SK-N-SH (cell line): ENCODE measurements at regions not wholly inside any gene's neighbourhood (a gene's known extent, or its start where the extent isn't known, plus 50 kb on each side); places are given as distances from the start of the nearest gene placed in this dataset.

Experiments
- CTCF ChIA-PET: fragments of 300-600, 350-600 bp; formaldehyde crosslinking; extraction: SDS; loops from one replicate; lab custom pipeline; 2021; lab: Yijun Ruan, JAX
- POLR2A ChIA-PET: fragments of 350-600 bp; sonication (Branson Sonifier 250); formaldehyde crosslinking; extraction: SDS; loops from one replicate; lab custom pipeline; 2020; ENCODE audit warnings: antibody characterized with exemption, inconsistent platforms; lab: Yijun Ruan, JAX
- DNase-seq: peaks from one replicate; pipeline ENCODE4 v3.0.0; 2012
- H2AFZ ChIP-seq: fragments of 200-600 bp; sonication (generic); 2 replicates; pipeline ENCODE4 v1.8.1; 2016; ENCODE audit warnings: antibody characterized with exemption, mild to moderate bottlenecking, low read depth
- H3F3A ChIP-seq: fragments of 200-600 bp; sonication (generic); replicated peaks from 2 replicates; pipeline ENCODE3; 2016; ENCODE audit warnings: antibody characterized with exemption, mild to moderate bottlenecking; ENCODE audit not compliant: insufficient read depth
- H3K27ac ChIP-seq, 2 experiments: fragments of 200-500 bp in 1 of 2; fragments of 200-600 bp in 1 of 2; sonication (Bioruptor generic) in 1 of 2; sonication (generic), shearing (Covaris generic) in 1 of 2; 2 replicates each; pipeline versions ENCODE4 v1.5.1 to v1.6.1; 2014 to 2016; ENCODE audit warnings: low read depth in 2 of 2, inconsistent platforms in 1 of 2, low read length in 1 of 2, mild to moderate bottlenecking in 1 of 2, mixed read lengths in 1 of 2
- H3K27me3 ChIP-seq: fragments of 200-600 bp; sonication (generic), shearing (Covaris generic); 2 replicates; pipeline ENCODE4 v1.6.1; 2016; ENCODE audit warnings: mixed run types; ENCODE audit not compliant: insufficient read depth
- H3K36me3 ChIP-seq, 2 experiments: fragments of 200-500 bp in 1 of 2; fragments of 200-600 bp in 1 of 2; sonication (Bioruptor generic) in 1 of 2; sonication (generic) in 1 of 2; replicated peaks in 1 of 2; 2 replicates each; pipeline versions ENCODE3 to v1.5.1; 2014 to 2016; ENCODE audit warnings: low read length in 1 of 2, mild to moderate bottlenecking in 1 of 2; ENCODE audit not compliant: insufficient read depth in 2 of 2, control insufficient read depth in 1 of 2
- H3K4me1 ChIP-seq, 2 experiments: fragments of 200-500 bp in 1 of 2; fragments of 200-600 bp in 1 of 2; sonication (Bioruptor generic) in 1 of 2; sonication (generic), shearing (Covaris generic) in 1 of 2; 2 replicates each; pipeline versions ENCODE4 v1.5.1 to v1.6.1; 2014 to 2016; ENCODE audit warnings: low read depth in 1 of 2, low read length in 1 of 2, mixed run types in 1 of 2; ENCODE audit not compliant: insufficient read depth in 2 of 2, control insufficient read depth in 1 of 2
- H3K4me2 ChIP-seq: fragments of 200-600 bp; sonication (generic), shearing (Covaris generic); 2 replicates; pipeline ENCODE4 v1.6.1; 2017; ENCODE audit warnings: mixed run types
- H3K4me3 ChIP-seq, 2 experiments: fragments of 200-500 bp in 1 of 2; fragments of 200-600 bp in 1 of 2; sonication (Bioruptor generic) in 1 of 2; sonication (generic), shearing (Covaris generic) in 1 of 2; 2 replicates each; pipeline versions ENCODE4 v1.5.1 to v1.8.1; 2014 to 2016; ENCODE audit warnings: low read depth in 2 of 2, inconsistent platforms in 1 of 2, low read length in 1 of 2, mild to moderate bottlenecking in 1 of 2, mixed read lengths in 1 of 2, moderate library complexity in 1 of 2
- H3K79me2 ChIP-seq: fragments of 200-600 bp; sonication (generic); 2 replicates; pipeline ENCODE4 v1.8.1; 2017; ENCODE audit warnings: mild to moderate bottlenecking; ENCODE audit not compliant: insufficient read depth
- H3K9ac ChIP-seq: fragments of 200-600 bp; sonication (generic); 2 replicates; pipeline ENCODE4 v1.6.1; 2017; ENCODE audit warnings: mixed run types
- H3K9me2 ChIP-seq: fragments of 200-600 bp; sonication (generic); 2 replicates; pipeline ENCODE4 v1.6.1; 2017; ENCODE audit warnings: mixed run types
- H3K9me3 ChIP-seq: fragments of 200-600 bp; sonication (generic); 2 replicates; pipeline ENCODE4 v1.6.1; 2017; ENCODE audit warnings: mixed run types, mild to moderate bottlenecking, moderate library complexity
- H4K20me1 ChIP-seq: fragments of 200-600 bp; sonication (generic); 2 replicates; pipeline ENCODE4 v1.6.1; 2017; ENCODE audit warnings: mild to moderate bottlenecking, mixed run types; ENCODE audit not compliant: insufficient read depth
- ELF1 ChIP-seq: IDR thresholded peaks from 2 replicates; pipeline ENCODE4 v1.4.0; 2012
- FOXM1 ChIP-seq: IDR thresholded peaks from 2 replicates; pipeline ENCODE4 v1.4.0; 2012; ENCODE audit warnings: low read depth, mild to moderate bottlenecking
- GATA2 ChIP-seq: sonication (generic); formaldehyde crosslinking; IDR thresholded peaks from 2 replicates; pipeline ENCODE4 v1.5.0; 2020; ENCODE audit warnings: mild to moderate bottlenecking, missing genetic modification reagents
- RFX5 ChIP-seq: IDR thresholded peaks from 2 replicates; pipeline ENCODE4 v1.6.1; 2012; ENCODE audit warnings: mild to moderate bottlenecking, improper control_type of control experiment, low read length
- RXRA ChIP-seq: IDR thresholded peaks from 2 replicates; pipeline ENCODE4 v1.4.0; 2012; ENCODE audit warnings: low read depth, mild to moderate bottlenecking, borderline replicate concordance
- SIN3A ChIP-seq: IDR thresholded peaks from 2 replicates; pipeline ENCODE4 v1.6.1; 2012; ENCODE audit warnings: low read depth, mild to moderate bottlenecking, low read length, moderate library complexity, borderline replicate concordance
- TAF1 ChIP-seq: IDR thresholded peaks from 2 replicates; pipeline ENCODE4 v1.6.1; 2012; ENCODE audit warnings: low read depth, mild to moderate bottlenecking, low read length, moderate library complexity, borderline replicate concordance
- YY1 ChIP-seq: IDR thresholded peaks from 2 replicates; pipeline ENCODE4 v1.4.0; 2012; ENCODE audit warnings: low read depth, mild to moderate bottlenecking
- WGBS: methylation state at CpG from one replicate; pipeline ENCODE4 v1.1.6; 2017; ENCODE audit warnings: low lambda C conversion rate; 5-methylcytosine and 5-hydroxymethylcytosine counted together
- TF ChIP-seq, protein P1 (sequence below): fragments of 150-350 bp; IDR thresholded peaks from 2 replicates; pipeline ENCODE4 v1.6.1; 2017; ENCODE audit warnings: antibody characterized with exemption, low read length, low read depth, borderline replicate concordance
- TF ChIP-seq, protein P2 (sequence below): fragments of 200-600 bp; sonication (generic); IDR thresholded peaks from 2 replicates; pipeline ENCODE4 v1.6.1; 2017; ENCODE audit warnings: antibody characterized with exemption, mild to moderate bottlenecking, moderate library complexity
- TF ChIP-seq, protein P3 (sequence below): IDR thresholded peaks from 2 replicates; pipeline ENCODE4; 2012
- TF ChIP-seq, protein P4 (sequence below): fragments of 150-350 bp; IDR thresholded peaks from 2 replicates; pipeline ENCODE4 v1.6.1; 2016; ENCODE audit warnings: mild to moderate bottlenecking, low read depth, low read length
- TF ChIP-seq, protein P5 (sequence below): IDR thresholded peaks from 2 replicates; pipeline ENCODE4 v1.4.0; 2012; ENCODE audit warnings: low read depth, borderline replicate concordance

DNA sequence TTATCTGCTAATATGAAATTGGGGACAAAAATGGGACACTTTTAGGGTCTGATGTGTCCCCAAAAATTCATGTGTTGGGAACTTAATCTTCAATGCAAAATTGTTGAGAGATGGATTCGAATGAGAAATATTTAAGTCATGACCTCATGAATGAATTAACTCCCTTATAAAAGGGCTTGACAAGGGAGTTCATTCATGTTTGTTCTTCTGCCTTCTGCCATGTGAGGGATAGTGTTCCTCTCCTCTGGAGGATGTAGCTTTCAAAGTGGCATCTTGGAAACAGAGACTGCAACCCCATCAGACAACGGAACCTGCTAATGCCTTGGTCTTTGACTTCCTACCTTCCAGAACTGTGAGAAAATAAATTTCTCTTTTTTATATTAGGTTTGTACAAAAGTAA, 89.2 kb upstream of the LINC00305 start:
- H3K36me3 ChIP-seq, result no peaks in the 10 kb centered on the region
- no peaks in the 10 kb centered on the region for H3K27me3 ChIP-seq
- CTCF ChIA-PET, result no interaction called here
- H3K9me2 ChIP-seq, result no peaks in the 10 kb centered on the region
- no peak overlapping the region for H3K4me2 ChIP-seq
- H3K9me3 ChIP-seq, result peaks cover 3% of the 10 kb centered on the region
- no peak overlapping the region for H3K27ac ChIP-seq
- DNase-seq, result no peak
- no peaks in the 10 kb centered on the region; a peak in 1 of 4 replicates for H3K4me1 ChIP-seq
- TF ChIP-seq RXRA, result no peak
- no peak for TF ChIP-seq ELF1
- TF ChIP-seq YY1, result no peak
- TF ChIP-seq, protein P1, sequence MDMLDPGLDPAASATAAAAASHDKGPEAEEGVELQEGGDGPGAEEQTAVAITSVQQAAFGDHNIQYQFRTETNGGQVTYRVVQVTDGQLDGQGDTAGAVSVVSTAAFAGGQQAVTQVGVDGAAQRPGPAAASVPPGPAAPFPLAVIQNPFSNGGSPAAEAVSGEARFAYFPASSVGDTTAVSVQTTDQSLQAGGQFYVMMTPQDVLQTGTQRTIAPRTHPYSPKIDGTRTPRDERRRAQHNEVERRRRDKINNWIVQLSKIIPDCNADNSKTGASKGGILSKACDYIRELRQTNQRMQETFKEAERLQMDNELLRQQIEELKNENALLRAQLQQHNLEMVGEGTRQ, result no peak
- TF ChIP-seq SIN3A, result no peak
- TF ChIP-seq GATA2 (CRISPR knock-in tag), result no peak
- TF ChIP-seq, protein P2, sequence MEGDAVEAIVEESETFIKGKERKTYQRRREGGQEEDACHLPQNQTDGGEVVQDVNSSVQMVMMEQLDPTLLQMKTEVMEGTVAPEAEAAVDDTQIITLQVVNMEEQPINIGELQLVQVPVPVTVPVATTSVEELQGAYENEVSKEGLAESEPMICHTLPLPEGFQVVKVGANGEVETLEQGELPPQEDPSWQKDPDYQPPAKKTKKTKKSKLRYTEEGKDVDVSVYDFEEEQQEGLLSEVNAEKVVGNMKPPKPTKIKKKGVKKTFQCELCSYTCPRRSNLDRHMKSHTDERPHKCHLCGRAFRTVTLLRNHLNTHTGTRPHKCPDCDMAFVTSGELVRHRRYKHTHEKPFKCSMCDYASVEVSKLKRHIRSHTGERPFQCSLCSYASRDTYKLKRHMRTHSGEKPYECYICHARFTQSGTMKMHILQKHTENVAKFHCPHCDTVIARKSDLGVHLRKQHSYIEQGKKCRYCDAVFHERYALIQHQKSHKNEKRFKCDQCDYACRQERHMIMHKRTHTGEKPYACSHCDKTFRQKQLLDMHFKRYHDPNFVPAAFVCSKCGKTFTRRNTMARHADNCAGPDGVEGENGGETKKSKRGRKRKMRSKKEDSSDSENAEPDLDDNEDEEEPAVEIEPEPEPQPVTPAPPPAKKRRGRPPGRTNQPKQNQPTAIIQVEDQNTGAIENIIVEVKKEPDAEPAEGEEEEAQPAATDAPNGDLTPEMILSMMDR, result no peak
- TF ChIP-seq, protein P3, sequence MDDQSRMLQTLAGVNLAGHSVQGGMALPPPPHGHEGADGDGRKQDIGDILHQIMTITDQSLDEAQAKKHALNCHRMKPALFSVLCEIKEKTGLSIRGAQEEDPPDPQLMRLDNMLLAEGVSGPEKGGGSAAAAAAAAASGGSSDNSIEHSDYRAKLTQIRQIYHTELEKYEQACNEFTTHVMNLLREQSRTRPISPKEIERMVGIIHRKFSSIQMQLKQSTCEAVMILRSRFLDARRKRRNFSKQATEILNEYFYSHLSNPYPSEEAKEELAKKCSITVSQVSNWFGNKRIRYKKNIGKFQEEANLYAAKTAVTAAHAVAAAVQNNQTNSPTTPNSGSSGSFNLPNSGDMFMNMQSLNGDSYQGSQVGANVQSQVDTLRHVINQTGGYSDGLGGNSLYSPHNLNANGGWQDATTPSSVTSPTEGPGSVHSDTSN, result no peak
- TF ChIP-seq RFX5, result no peak
- no peak for TF ChIP-seq FOXM1
- TF ChIP-seq, protein P4, sequence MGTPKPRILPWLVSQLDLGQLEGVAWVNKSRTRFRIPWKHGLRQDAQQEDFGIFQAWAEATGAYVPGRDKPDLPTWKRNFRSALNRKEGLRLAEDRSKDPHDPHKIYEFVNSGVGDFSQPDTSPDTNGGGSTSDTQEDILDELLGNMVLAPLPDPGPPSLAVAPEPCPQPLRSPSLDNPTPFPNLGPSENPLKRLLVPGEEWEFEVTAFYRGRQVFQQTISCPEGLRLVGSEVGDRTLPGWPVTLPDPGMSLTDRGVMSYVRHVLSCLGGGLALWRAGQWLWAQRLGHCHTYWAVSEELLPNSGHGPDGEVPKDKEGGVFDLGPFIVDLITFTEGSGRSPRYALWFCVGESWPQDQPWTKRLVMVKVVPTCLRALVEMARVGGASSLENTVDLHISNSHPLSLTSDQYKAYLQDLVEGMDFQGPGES, result no peak
- TF ChIP-seq, all 33 proteins: peak for 0
- no peak overlapping the region for H3K9ac ChIP-seq
- H2AFZ ChIP-seq, result no peak overlapping the region
- no peaks in the 10 kb centered on the region for H3F3A ChIP-seq
- 40% methylated on average over 2 of the region's 2 CpGs for WGBS
- no peaks in the 10 kb centered on the region for H4K20me1 ChIP-seq
- no peak overlapping the region for H3K4me3 ChIP-seq
- POLR2A ChIA-PET, result no interaction called here
- H3K79me2 ChIP-seq, result no peaks in the 10 kb centered on the region

DNA sequence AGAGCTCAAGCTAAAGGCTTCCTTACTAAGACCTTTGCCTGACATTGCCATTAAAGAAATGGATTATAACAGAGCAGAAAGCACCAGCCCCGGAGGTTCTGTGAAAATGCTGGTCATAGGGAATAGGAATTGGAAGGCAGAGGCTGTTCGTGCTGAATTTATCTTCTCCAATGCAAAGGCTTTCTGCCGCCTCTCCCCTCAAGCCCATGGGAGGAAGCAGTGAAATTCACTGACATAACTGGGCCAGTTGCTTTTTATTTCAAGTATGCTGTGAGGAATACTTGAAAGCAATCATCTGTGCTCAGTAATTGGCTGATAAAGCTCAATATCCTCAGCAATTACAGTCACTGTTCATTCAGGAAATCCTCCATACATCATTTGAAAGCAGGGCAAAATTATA, 85.4 kb upstream of the LINC00305 start:
- TF ChIP-seq, protein P5, sequence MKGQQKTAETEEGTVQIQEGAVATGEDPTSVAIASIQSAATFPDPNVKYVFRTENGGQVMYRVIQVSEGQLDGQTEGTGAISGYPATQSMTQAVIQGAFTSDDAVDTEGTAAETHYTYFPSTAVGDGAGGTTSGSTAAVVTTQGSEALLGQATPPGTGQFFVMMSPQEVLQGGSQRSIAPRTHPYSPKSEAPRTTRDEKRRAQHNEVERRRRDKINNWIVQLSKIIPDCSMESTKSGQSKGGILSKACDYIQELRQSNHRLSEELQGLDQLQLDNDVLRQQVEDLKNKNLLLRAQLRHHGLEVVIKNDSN, result no peak
- TF ChIP-seq ELF1, result no peak
- TF ChIP-seq, protein P2, result no peak
- TF ChIP-seq TAF1, result no peak
- CTCF ChIA-PET, result no interaction called here
- no peaks in the 10 kb centered on the region for H3K36me3 ChIP-seq
- H3K9me3 ChIP-seq, result peaks cover 3% of the 10 kb centered on the region; the same call in 1 of the 2 replicates
- POLR2A ChIA-PET, result no interaction called here
- no peak overlapping the region for H2AFZ ChIP-seq
- WGBS, result 6% methylated on average over 3 of the region's 3 CpGs
- H4K20me1 ChIP-seq, result no peaks in the 10 kb centered on the region
- DNase-seq, result no peak
- H3K4me3 ChIP-seq, result no peak overlapping the region
- no peaks in the 10 kb centered on the region for H3K79me2 ChIP-seq
- H3K27me3 ChIP-seq, result no peaks in the 10 kb centered on the region
- H3K9ac ChIP-seq, result no peak overlapping the region
- H3K4me1 ChIP-seq, result no peaks in the 10 kb centered on the region; a peak in 1 of 4 replicates
- no peak overlapping the region for H3K4me2 ChIP-seq
- H3K9me2 ChIP-seq, result no peaks in the 10 kb centered on the region
- no peak overlapping the region for H3K27ac ChIP-seq
- no peaks in the 10 kb centered on the region for H3F3A ChIP-seq
